ENCODE measurements at regions not wholly inside any gene's neighbourhood (a gene's known extent, or its start where the extent isn't known, plus 50 kb on each side); places are given as distances from the start of the nearest gene placed in this dataset.

- no peak for DNase-seq (ENCODE audit: low read depth)
- H3K4me3 ChIP-seq (ENCODE audit: low read depth, low read length) = no peak overlapping the region
- in situ Hi-C loops (cut with HindIII; ENCODE audit: low sequenced_read_pairs) = no loop called here
- no peak for TF ChIP-seq CTCF (IDR thresholded peaks at IDR 0.05; ENCODE audit: low read depth, low read length, missing control alignments)
Measured at GRCh38 chr16:66082424-66082823, 284.1 kb upstream of the CDH5 start.

- DNase-seq (ENCODE audit: low read depth) = no peak
- no peak for TF ChIP-seq CTCF (IDR thresholded peaks at IDR 0.05; ENCODE audit: low read depth, low read length, missing control alignments)
- in situ Hi-C loops (cut with HindIII; ENCODE audit: low sequenced_read_pairs) = no loop called here
- H3K4me3 ChIP-seq (ENCODE audit: low read depth, low read length) = no peak overlapping the region
Measured at GRCh38 chr16:66081775-66082366, 284.6 kb upstream of the CDH5 start.

- no peak overlapping the region for H3K4me3 ChIP-seq (ENCODE audit: low read depth, low read length)
- in situ Hi-C loops (cut with HindIII; ENCODE audit: low sequenced_read_pairs) = no loop called here
- no peak for TF ChIP-seq CTCF (IDR thresholded peaks at IDR 0.05; ENCODE audit: low read depth, low read length, missing control alignments)
- no peak for DNase-seq (ENCODE audit: low read depth)
Measured at GRCh38 chr16:66079671-66080334, 286.7 kb upstream of the CDH5 start.

- in situ Hi-C loops (cut with HindIII; ENCODE audit: low sequenced_read_pairs) = no loop called here
- DNase-seq (ENCODE audit: low read depth) = no peak
- TF ChIP-seq CTCF (IDR thresholded peaks at IDR 0.05; ENCODE audit: low read depth, low read length, missing control alignments) = no peak
- H3K4me3 ChIP-seq (ENCODE audit: low read depth, low read length) = no peak overlapping the region
Measured at GRCh38 chr16:66070140-66070917, 296.2 kb upstream of the CDH5 start.

GRCh38 chr16:66069587-66069986 lies 296.9 kb upstream of the CDH5 start:
- H3K4me3 ChIP-seq (ENCODE audit: low read depth, low read length) = no peak overlapping the region
- in situ Hi-C loops (cut with HindIII; ENCODE audit: low sequenced_read_pairs) = no loop called here
- TF ChIP-seq CTCF (IDR thresholded peaks at IDR 0.05; ENCODE audit: low read depth, low read length, missing control alignments) = no peak
- no peak for DNase-seq (ENCODE audit: low read depth)

GRCh38 chr16:66066404-66066803 lies 300.1 kb upstream of the CDH5 start:
- no peak overlapping the region for H3K4me3 ChIP-seq (ENCODE audit: low read depth, low read length)
- TF ChIP-seq CTCF (IDR thresholded peaks at IDR 0.05; ENCODE audit: low read depth, low read length, missing control alignments) = no peak
- no peak for DNase-seq (ENCODE audit: low read depth)
- in situ Hi-C loops (cut with HindIII; ENCODE audit: low sequenced_read_pairs) = no loop called here

Data from astrocyte of the cerebellum (primary cell).